HCT116 (cell line): ENCODE measurements at regions not wholly inside any gene's neighbourhood (a gene's known extent, or its start where the extent isn't known, plus 50 kb on each side); places are given as distances from the start of the nearest gene placed in this dataset.

ENCODE experiments used
- ATAC-seq: fragments of 200-7000 bp; cut with Tn5 transposase; 2 replicates; pipeline ENCODE4 v1.9.1; 2020; ENCODE audit warnings: mild to moderate bottlenecking, moderate library complexity
- BruUV-seq: library from RNA; stranded (reverse); fragments of 400-500 nt; replicated peaks from 2 replicates; lab custom pipeline; 2021; lab: Mats Ljungman, UMichigan
- CTCF ChIA-PET: fragments of 300-600 bp; sonication (Branson Sonifier 250); formaldehyde crosslinking; loops from one replicate; lab custom pipeline; 2021; ENCODE audit warnings: antibody characterized with exemption; lab: Charles Lee
- POLR2A ChIA-PET: fragments of 300-600, 350-600 bp; sonication (Branson Sonifier 250); formaldehyde crosslinking; loops from one replicate; lab custom pipeline; 2021; ENCODE audit warnings: antibody characterized with exemption; lab: Charles Lee
- RAD21 ChIA-PET, 2 experiments: fragments of 300-600 bp; sonication (Branson Sonifier 250); formaldehyde crosslinking; loops; one replicate each; lab custom pipeline; 2023; ENCODE audit warnings: low total read pairs in 2 of 2; ENCODE audit not compliant: uncharacterized antibody in 2 of 2, unreplicated experiment in 2 of 2, low non-redundant PET in 1 of 2; lab: Charles Lee
- DNase-seq: peaks from one replicate; pipeline ENCODE4 v3.0.0-alpha.2; 2010; ENCODE audit warnings: low read depth, low spot score
- H2AFZ ChIP-seq: fragments of 200-600 bp; shearing (Covaris generic), sonication (generic); 2 replicates; pipeline ENCODE4 v1.6.1; 2017; ENCODE audit warnings: low read depth, mixed run types, mixed read lengths, antibody characterized with exemption, low read length; ENCODE audit not compliant: poor library complexity, severe bottlenecking
- H3K27ac ChIP-seq: 2 replicates; pipeline ENCODE4 v1.5.1; 2012; ENCODE audit warnings: low read depth, low read length
- H3K27me3 ChIP-seq: fragments of 200-600 bp; sonication (generic); 2 replicates; pipeline ENCODE4 v1.6.1; 2016; ENCODE audit warnings: mixed run types, low read length, mixed read lengths; ENCODE audit not compliant: insufficient read depth
- H3K36me3 ChIP-seq, 2 experiments: fragments of 200-500 bp in 1 of 2; fragments of 200-600 bp in 1 of 2; sonication (Bioruptor generic) in 1 of 2; sonication (generic) in 1 of 2; 2 replicates each; pipeline versions ENCODE4 v1.5.1 to v1.6.1; 2014 to 2016; ENCODE audit warnings: low read length in 2 of 2, inconsistent platforms in 1 of 2, mixed read lengths in 1 of 2, mixed run types in 1 of 2; ENCODE audit not compliant: insufficient read depth in 2 of 2, control insufficient read depth in 1 of 2
- H3K4me1 ChIP-seq, 2 experiments: fragments of 200-600 bp in 1 of 2; sonication (generic) in 1 of 2; 2 replicates each; pipeline versions ENCODE4 v1.5.1 to v1.6.1; 2012 to 2017; ENCODE audit warnings: low read length in 2 of 2, inconsistent platforms in 1 of 2, mild to moderate bottlenecking in 1 of 2, mixed read lengths in 1 of 2, mixed run types in 1 of 2, moderate library complexity in 1 of 2; ENCODE audit not compliant: insufficient read depth in 2 of 2, control insufficient read depth in 1 of 2
- H3K4me2 ChIP-seq: fragments of 200-600 bp; sonication (generic); 2 replicates; pipeline ENCODE4 v1.6.1; 2017; ENCODE audit warnings: mixed run types, low read length, mixed read lengths
- H3K4me3 ChIP-seq, 2 experiments: fragments of 200-600 bp in 1 of 2; sonication (generic) in 1 of 2; replicated peaks in 1 of 2; 2 replicates each; pipeline ENCODE4 v1.5.1; 2011 to 2016; ENCODE audit warnings: low read length in 2 of 2, control low read depth in 1 of 2, low read depth in 1 of 2, mild to moderate bottlenecking in 1 of 2, mixed read lengths in 1 of 2, mixed run types in 1 of 2
- H3K79me2 ChIP-seq: fragments of 200-600 bp; sonication (generic); 2 replicates; pipeline ENCODE4 v1.6.1; 2017; ENCODE audit warnings: mild to moderate bottlenecking, mixed run types, low read length, moderate library complexity, mixed read lengths; ENCODE audit not compliant: insufficient read depth
- H3K9ac ChIP-seq: fragments of 200-600 bp; sonication (generic); 2 replicates; pipeline ENCODE4 v1.6.1; 2016; ENCODE audit warnings: low read length, mixed read lengths
- H3K9me2 ChIP-seq: fragments of 200-600 bp; sonication (generic), shearing (Covaris generic); 2 replicates; pipeline ENCODE4 v1.6.1; 2017; ENCODE audit warnings: mixed run types, mild to moderate bottlenecking, moderate library complexity; ENCODE audit not compliant: insufficient read depth
- H3K9me3 ChIP-seq, 2 experiments: fragments of 200-500 bp in 1 of 2; fragments of 200-600 bp in 1 of 2; sonication (Bioruptor generic) in 1 of 2; sonication (generic) in 1 of 2; 2 replicates each; pipeline ENCODE4 v1.6.1; 2014 to 2017; ENCODE audit warnings: low read length in 2 of 2, mixed read lengths in 2 of 2, inconsistent platforms in 1 of 2, low read depth in 1 of 2, mild to moderate bottlenecking in 1 of 2, mixed run types in 1 of 2, moderate library complexity in 1 of 2; ENCODE audit not compliant: control insufficient read depth in 1 of 2, insufficient read depth in 1 of 2
- H4K20me1 ChIP-seq: fragments of 200-600 bp; sonication (generic), shearing (Covaris generic); 2 replicates; pipeline ENCODE4 v1.6.1; 2017; ENCODE audit warnings: mixed run types, mild to moderate bottlenecking, moderate library complexity; ENCODE audit not compliant: insufficient read depth
- CBX3 ChIP-seq: IDR thresholded peaks from 2 replicates; pipeline ENCODE4 v1.6.1; 2012; ENCODE audit warnings: low read depth
- CEBPB ChIP-seq: IDR thresholded peaks from 2 replicates; pipeline ENCODE4 v1.6.1; 2012; ENCODE audit warnings: low read depth
- EGR1 ChIP-seq: IDR thresholded peaks from 2 replicates; pipeline ENCODE4 v1.6.1; 2012; ENCODE audit warnings: low read depth
- ELF1 ChIP-seq: IDR thresholded peaks from 2 replicates; pipeline ENCODE4 v1.6.1; 2012; ENCODE audit warnings: low read depth, borderline replicate concordance
- EZH2 ChIP-seq: fragments of 200-600 bp; sonication (generic); IDR thresholded peaks from 2 replicates; pipeline ENCODE4 v1.6.1; 2017; ENCODE audit warnings: antibody characterized with exemption, mixed run types
- EZH2phosphoT487 ChIP-seq: fragments of 200-600 bp; IDR thresholded peaks from 2 replicates; pipeline ENCODE4 v1.6.1; 2018; ENCODE audit warnings: antibody characterized with exemption, borderline replicate concordance
- MAX ChIP-seq: IDR thresholded peaks from 2 replicates; pipeline ENCODE4 v1.6.1; 2012
- POLR2A ChIP-seq: IDR thresholded peaks from 2 replicates; pipeline ENCODE4 v1.7.0; 2011; ENCODE audit warnings: borderline replicate concordance; ENCODE audit not compliant: insufficient read depth, insufficient read length; ENCODE audit errors: extremely low read depth
- RAD21 ChIP-seq: IDR thresholded peaks from 2 replicates; pipeline ENCODE4 v1.6.1; 2012; ENCODE audit warnings: low read depth, mild to moderate bottlenecking
- SIN3A ChIP-seq: IDR thresholded peaks from 2 replicates; pipeline ENCODE4 v1.6.1; 2012; ENCODE audit warnings: low read depth
- SRF ChIP-seq: IDR thresholded peaks from 2 replicates; pipeline ENCODE4 v1.6.1; 2012; ENCODE audit warnings: low read depth
- TCF7L2 ChIP-seq: IDR thresholded peaks from 2 replicates; pipeline ENCODE4 v1.7.0; 2011; ENCODE audit warnings: borderline replicate concordance, inconsistent platforms; ENCODE audit not compliant: insufficient read depth, insufficient read length; ENCODE audit errors: extremely low read depth
- YY1 ChIP-seq: IDR thresholded peaks from 2 replicates; pipeline ENCODE4 v1.6.1; 2011; ENCODE audit warnings: low read length, low read depth, moderate library complexity, mild to moderate bottlenecking; ENCODE audit not compliant: insufficient replicate concordance; ENCODE audit errors: extremely low read depth
- ZFX ChIP-seq: fragments of 450-650 bp; IDR thresholded peaks from 2 replicates; pipeline ENCODE4 v1.6.1; 2017
- intact Hi-C: fragments of 100-400 bp; cut with micrococcal nuclease; formaldehyde crosslinking; loops from 2 replicates; pipeline ENCODE4 v1.10.0; 2022

DNA sequence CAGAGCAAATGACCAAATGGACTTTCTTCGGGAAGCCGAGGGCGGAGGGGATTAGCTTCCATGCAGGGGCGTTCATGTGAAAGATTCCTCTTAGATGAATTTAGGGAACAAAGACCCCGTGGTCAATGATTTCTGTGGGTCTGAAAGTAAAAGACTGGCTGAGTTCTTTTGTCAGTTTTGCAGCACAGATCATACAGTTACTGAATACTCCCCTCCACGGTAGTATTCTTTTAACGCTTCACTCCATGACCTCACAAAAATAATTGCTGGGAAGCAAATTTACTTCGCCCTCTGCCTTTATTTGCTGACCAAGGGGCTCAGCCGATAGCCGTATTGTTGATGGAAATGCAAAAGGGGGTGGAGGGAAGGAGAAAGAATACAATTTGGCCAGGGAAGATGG, 86.0 kb upstream of the SALL4 start (continued):
- TF ChIP-seq EZH2phosphoT487: no peak
- no peak for TF ChIP-seq CBX3

GRCh38 chr20:51886891-51887608, 84.7 kb upstream of the SALL4 start:
- H4K20me1 ChIP-seq: no peaks in the 10 kb centered on the region
- no peak for DNase-seq
- no TSS peak for BruUV-seq
- H3K4me2 ChIP-seq: no peak overlapping the region
- TF ChIP-seq TCF7L2: no peak
- no peak for TF ChIP-seq RAD21
- no peak for TF ChIP-seq EGR1
- H3K4me3 ChIP-seq: no peak overlapping the region
- H3K9ac ChIP-seq: no peak overlapping the region
- POLR2A ChIA-PET: no interaction called here
- H3K9me2 ChIP-seq: no peaks in the 10 kb centered on the region
- no peaks in the 10 kb centered on the region for H3K9me3 ChIP-seq
- no peaks in the 10 kb centered on the region for H3K27me3 ChIP-seq
- CTCF ChIA-PET: no interaction called here
- no peak overlapping the region for H3K27ac ChIP-seq
- no peaks in the 10 kb centered on the region for H3K36me3 ChIP-seq
- no peak overlapping the region for H2AFZ ChIP-seq
- no peaks in the 10 kb centered on the region for H3K79me2 ChIP-seq
- no peak for ATAC-seq
- intact Hi-C loops: no loop called here
- RAD21 ChIA-PET: no interaction called here
- H3K4me1 ChIP-seq: no peaks in the 10 kb centered on the region

- ChIA-PET POLR2A (no interaction called here), CTCF (no interaction called here), RAD21 (no interaction called here)
- no peaks in the 10 kb centered on the region for H3K4me1 ChIP-seq
- H3K4me2 ChIP-seq: no peak overlapping the region
- intact Hi-C loops: no loop called here
- H3K9me2 ChIP-seq: no peaks in the 10 kb centered on the region
- TF ChIP-seq YY1 (no peak), CEBPB (no peak), MAX (no peak), SIN3A (no peak), EGR1 (no peak), EZH2 (no peak), ZFX (no peak), TCF7L2 (no peak), POLR2A (no peak), SRF (no peak), RAD21 (no peak), ELF1 (no peak)
- H4K20me1 ChIP-seq: no peaks in the 10 kb centered on the region
- H3K4me3 ChIP-seq: no peak overlapping the region
- no peaks in the 10 kb centered on the region for H3K79me2 ChIP-seq
- no peak overlapping the region for H3K9ac ChIP-seq
- no peak for DNase-seq
- H3K36me3 ChIP-seq: no peaks in the 10 kb centered on the region
- ATAC-seq: no peak
- H3K27me3 ChIP-seq: no peaks in the 10 kb centered on the region
- H3K9me3 ChIP-seq: no peaks in the 10 kb centered on the region
- H2AFZ ChIP-seq: no peak overlapping the region
- BruUV-seq: no TSS peak
- no peak overlapping the region for H3K27ac ChIP-seq
Measured at GRCh38 chr20:51886341-51886740, 84.0 kb upstream of the SALL4 start.
